HCT116 (cell line): ENCODE measurements at regions not wholly inside any gene's neighbourhood (a gene's known extent, or its start where the extent isn't known, plus 50 kb on each side); places are given as distances from the start of the nearest gene placed in this dataset.

Experiments used
- ATAC-seq: fragments of 200-7000 bp; cut with Tn5 transposase; 2 replicates; pipeline ENCODE4 v1.9.1; 2020; ENCODE audit warnings: mild to moderate bottlenecking, moderate library complexity
- BruUV-seq: library from RNA; stranded (reverse); fragments of 400-500 nt; replicated peaks from 2 replicates; lab custom pipeline; 2021; lab: Mats Ljungman, UMichigan
- CTCF ChIA-PET: fragments of 300-600 bp; sonication (Branson Sonifier 250); formaldehyde crosslinking; loops from one replicate; lab custom pipeline; 2021; ENCODE audit warnings: antibody characterized with exemption; lab: Charles Lee
- POLR2A ChIA-PET: fragments of 300-600, 350-600 bp; sonication (Branson Sonifier 250); formaldehyde crosslinking; loops from one replicate; lab custom pipeline; 2021; ENCODE audit warnings: antibody characterized with exemption; lab: Charles Lee
- RAD21 ChIA-PET, 2 experiments: fragments of 300-600 bp; sonication (Branson Sonifier 250); formaldehyde crosslinking; loops; one replicate each; lab custom pipeline; 2023; ENCODE audit warnings: low total read pairs in 2 of 2; ENCODE audit not compliant: uncharacterized antibody in 2 of 2, unreplicated experiment in 2 of 2, low non-redundant PET in 1 of 2; lab: Charles Lee
- DNase-seq: peaks from one replicate; pipeline ENCODE4 v3.0.0-alpha.2; 2010; ENCODE audit warnings: low read depth, low spot score
- H2AFZ ChIP-seq: fragments of 200-600 bp; shearing (Covaris generic), sonication (generic); 2 replicates; pipeline ENCODE4 v1.6.1; 2017; ENCODE audit warnings: low read depth, mixed run types, mixed read lengths, antibody characterized with exemption, low read length; ENCODE audit not compliant: poor library complexity, severe bottlenecking
- H3K27ac ChIP-seq: 2 replicates; pipeline ENCODE4 v1.5.1; 2012; ENCODE audit warnings: low read depth, low read length
- H3K27me3 ChIP-seq: fragments of 200-600 bp; sonication (generic); 2 replicates; pipeline ENCODE4 v1.6.1; 2016; ENCODE audit warnings: mixed run types, low read length, mixed read lengths; ENCODE audit not compliant: insufficient read depth
- H3K36me3 ChIP-seq, 2 experiments: fragments of 200-500 bp in 1 of 2; fragments of 200-600 bp in 1 of 2; sonication (Bioruptor generic) in 1 of 2; sonication (generic) in 1 of 2; 2 replicates each; pipeline versions ENCODE4 v1.5.1 to v1.6.1; 2014 to 2016; ENCODE audit warnings: low read length in 2 of 2, inconsistent platforms in 1 of 2, mixed read lengths in 1 of 2, mixed run types in 1 of 2; ENCODE audit not compliant: insufficient read depth in 2 of 2, control insufficient read depth in 1 of 2
- H3K4me1 ChIP-seq, 2 experiments: fragments of 200-600 bp in 1 of 2; sonication (generic) in 1 of 2; 2 replicates each; pipeline versions ENCODE4 v1.5.1 to v1.6.1; 2012 to 2017; ENCODE audit warnings: low read length in 2 of 2, inconsistent platforms in 1 of 2, mild to moderate bottlenecking in 1 of 2, mixed read lengths in 1 of 2, mixed run types in 1 of 2, moderate library complexity in 1 of 2; ENCODE audit not compliant: insufficient read depth in 2 of 2, control insufficient read depth in 1 of 2
- H3K4me2 ChIP-seq: fragments of 200-600 bp; sonication (generic); 2 replicates; pipeline ENCODE4 v1.6.1; 2017; ENCODE audit warnings: mixed run types, low read length, mixed read lengths
- H3K4me3 ChIP-seq, 2 experiments: fragments of 200-600 bp in 1 of 2; sonication (generic) in 1 of 2; replicated peaks in 1 of 2; 2 replicates each; pipeline ENCODE4 v1.5.1; 2011 to 2016; ENCODE audit warnings: low read length in 2 of 2, control low read depth in 1 of 2, low read depth in 1 of 2, mild to moderate bottlenecking in 1 of 2, mixed read lengths in 1 of 2, mixed run types in 1 of 2
- H3K79me2 ChIP-seq: fragments of 200-600 bp; sonication (generic); 2 replicates; pipeline ENCODE4 v1.6.1; 2017; ENCODE audit warnings: mild to moderate bottlenecking, mixed run types, low read length, moderate library complexity, mixed read lengths; ENCODE audit not compliant: insufficient read depth
- H3K9ac ChIP-seq: fragments of 200-600 bp; sonication (generic); 2 replicates; pipeline ENCODE4 v1.6.1; 2016; ENCODE audit warnings: low read length, mixed read lengths
- H3K9me2 ChIP-seq: fragments of 200-600 bp; sonication (generic), shearing (Covaris generic); 2 replicates; pipeline ENCODE4 v1.6.1; 2017; ENCODE audit warnings: mixed run types, mild to moderate bottlenecking, moderate library complexity; ENCODE audit not compliant: insufficient read depth
- H3K9me3 ChIP-seq, 2 experiments: fragments of 200-500 bp in 1 of 2; fragments of 200-600 bp in 1 of 2; sonication (Bioruptor generic) in 1 of 2; sonication (generic) in 1 of 2; 2 replicates each; pipeline ENCODE4 v1.6.1; 2014 to 2017; ENCODE audit warnings: low read length in 2 of 2, mixed read lengths in 2 of 2, inconsistent platforms in 1 of 2, low read depth in 1 of 2, mild to moderate bottlenecking in 1 of 2, mixed run types in 1 of 2, moderate library complexity in 1 of 2; ENCODE audit not compliant: control insufficient read depth in 1 of 2, insufficient read depth in 1 of 2
- H4K20me1 ChIP-seq: fragments of 200-600 bp; sonication (generic), shearing (Covaris generic); 2 replicates; pipeline ENCODE4 v1.6.1; 2017; ENCODE audit warnings: mixed run types, mild to moderate bottlenecking, moderate library complexity; ENCODE audit not compliant: insufficient read depth
- ATF3 ChIP-seq: IDR thresholded peaks from 2 replicates; pipeline ENCODE4 v1.6.1; 2012
- CBX3 ChIP-seq: IDR thresholded peaks from 2 replicates; pipeline ENCODE4 v1.6.1; 2012; ENCODE audit warnings: low read depth
- CEBPB ChIP-seq: IDR thresholded peaks from 2 replicates; pipeline ENCODE4 v1.6.1; 2012; ENCODE audit warnings: low read depth
- EGR1 ChIP-seq: IDR thresholded peaks from 2 replicates; pipeline ENCODE4 v1.6.1; 2012; ENCODE audit warnings: low read depth
- ELF1 ChIP-seq: IDR thresholded peaks from 2 replicates; pipeline ENCODE4 v1.6.1; 2012; ENCODE audit warnings: low read depth, borderline replicate concordance
- EZH2phosphoT487 ChIP-seq: fragments of 200-600 bp; IDR thresholded peaks from 2 replicates; pipeline ENCODE4 v1.6.1; 2018; ENCODE audit warnings: antibody characterized with exemption, borderline replicate concordance
- MAX ChIP-seq: IDR thresholded peaks from 2 replicates; pipeline ENCODE4 v1.6.1; 2012
- POLR2A ChIP-seq: IDR thresholded peaks from 2 replicates; pipeline ENCODE4 v1.7.0; 2011; ENCODE audit warnings: borderline replicate concordance; ENCODE audit not compliant: insufficient read depth, insufficient read length; ENCODE audit errors: extremely low read depth
- REST ChIP-seq: IDR thresholded peaks from 2 replicates; pipeline ENCODE4 v1.6.1; 2012; ENCODE audit warnings: low read depth
- SIN3A ChIP-seq: IDR thresholded peaks from 2 replicates; pipeline ENCODE4 v1.6.1; 2012; ENCODE audit warnings: low read depth
- SP1 ChIP-seq: IDR thresholded peaks from 2 replicates; pipeline ENCODE4 v1.6.1; 2012; ENCODE audit warnings: low read depth
- TCF7L2 ChIP-seq: IDR thresholded peaks from 2 replicates; pipeline ENCODE4 v1.7.0; 2011; ENCODE audit warnings: borderline replicate concordance, inconsistent platforms; ENCODE audit not compliant: insufficient read depth, insufficient read length; ENCODE audit errors: extremely low read depth
- YY1 ChIP-seq: IDR thresholded peaks from 2 replicates; pipeline ENCODE4 v1.6.1; 2011; ENCODE audit warnings: low read length, low read depth, moderate library complexity, mild to moderate bottlenecking; ENCODE audit not compliant: insufficient replicate concordance; ENCODE audit errors: extremely low read depth
- ZBTB33 ChIP-seq: IDR thresholded peaks from 2 replicates; pipeline ENCODE4 v1.6.1; 2011; ENCODE audit warnings: mild to moderate bottlenecking, low read length, moderate library complexity; ENCODE audit not compliant: insufficient replicate concordance; ENCODE audit errors: extremely low read depth
- ZFX ChIP-seq: fragments of 450-650 bp; IDR thresholded peaks from 2 replicates; pipeline ENCODE4 v1.6.1; 2017
- ZNF274 ChIP-seq: fragments of 200-500 bp; sonication (Bioruptor generic); IDR thresholded peaks from 2 replicates; pipeline ENCODE4 v1.6.1; 2014; ENCODE audit warnings: mild to moderate bottlenecking, low read depth, low read length, inconsistent platforms
- intact Hi-C: fragments of 100-400 bp; cut with micrococcal nuclease; formaldehyde crosslinking; loops from 2 replicates; pipeline ENCODE4 v1.10.0; 2022

GRCh38 chr10:90988802-90989201, 67.9 kb upstream of the ANKRD1 start:
- H3K9me3 ChIP-seq, result no peaks in the 10 kb centered on the region
- H3K27me3 ChIP-seq, result no peaks in the 10 kb centered on the region
- H2AFZ ChIP-seq, result no peak overlapping the region
- no peak overlapping the region for H3K27ac ChIP-seq
- no peaks in the 10 kb centered on the region for H4K20me1 ChIP-seq
- RAD21 ChIA-PET, result no interaction called here
- no TSS peak for BruUV-seq
- no peaks in the 10 kb centered on the region for H3K36me3 ChIP-seq
- CTCF ChIA-PET, result no interaction called here
- H3K4me3 ChIP-seq, result no peak overlapping the region
- no peak for ATAC-seq
- intact Hi-C loops, result no loop called here
- H3K79me2 ChIP-seq, result no peaks in the 10 kb centered on the region
- POLR2A ChIA-PET, result no interaction called here
- DNase-seq, result no peak
- H3K9ac ChIP-seq, result no peak overlapping the region
- H3K4me1 ChIP-seq, result no peaks in the 10 kb centered on the region
- H3K9me2 ChIP-seq, result no peaks in the 10 kb centered on the region
- TF ChIP-seq POLR2A, result no peak
- TF ChIP-seq EGR1, result no peak
- TF ChIP-seq ZFX, result no peak
- TF ChIP-seq ZNF274, result no peak
- TF ChIP-seq, all 23 proteins: peak for 0
- H3K4me2 ChIP-seq, result no peak overlapping the region

GRCh38 chr10:90989378-90989777, 68.5 kb upstream of the ANKRD1 start:
- DNase-seq, result no peak
- CTCF ChIA-PET, result interaction anchor here (0.5 kb wide), 1 partner anchor 347 kb away, joined by 3 read pairs; no protein-coding TSS in a partner anchor
- Histone ChIP-seq H3K9me3 (no peaks in the 10 kb centered on the region), H2AFZ (no peak overlapping the region), H3K4me3 (no peak overlapping the region), H3K36me3 (no peaks in the 10 kb centered on the region), H3K9me2 (no peaks in the 10 kb centered on the region), H3K4me1 (no peaks in the 10 kb centered on the region), H4K20me1 (no peaks in the 10 kb centered on the region), H3K4me2 (no peak overlapping the region), H3K27me3 (no peaks in the 10 kb centered on the region), H3K9ac (no peak overlapping the region), H3K79me2 (no peaks in the 10 kb centered on the region), H3K27ac (no peak overlapping the region)
- POLR2A ChIA-PET, result no interaction called here
- RAD21 ChIA-PET, result no interaction called here
- BruUV-seq, result no TSS peak
- intact Hi-C loops, result no loop called here
- no peak for ATAC-seq
- TF ChIP-seq SP1, result no peak
- TF ChIP-seq YY1, result no peak
- no peak for TF ChIP-seq ZBTB33
- TF ChIP-seq CEBPB, result no peak
- TF ChIP-seq SIN3A, result no peak
- TF ChIP-seq CBX3, result no peak
- TF ChIP-seq ATF3, result no peak
- no peak for TF ChIP-seq ZNF274
- no peak for TF ChIP-seq REST
- TF ChIP-seq TCF7L2, result no peak
- no peak for TF ChIP-seq ELF1
- TF ChIP-seq EZH2phosphoT487, result no peak
- TF ChIP-seq MAX, result no peak
